Large intestine (tissue), 3 donors: ENCODE measurements at regions not wholly inside any gene's neighbourhood (a gene's known extent, or its start where the extent isn't known, plus 50 kb on each side); places are given as distances from the start of the nearest gene placed in this dataset.

Experiments used
- DNase-seq, 2 donors: peaks; one replicate each; pipeline versions ENCODE4 v3.0.0 to v3.0.0-alpha.2; 2013
- H3K27ac ChIP-seq: one replicate; pipeline ENCODE4 v1.5.1; 2013; ENCODE audit warnings: low read length
- H3K27me3 ChIP-seq: 2 replicates; pipeline ENCODE4 v1.6.1; 2013; ENCODE audit warnings: low read length; ENCODE audit not compliant: control insufficient read depth, insufficient read depth
- H3K36me3 ChIP-seq: 2 replicates; pipeline ENCODE4 v1.6.1; 2013; ENCODE audit warnings: low read length; ENCODE audit not compliant: control insufficient read depth, insufficient read depth
- H3K4me1 ChIP-seq: one replicate; pipeline ENCODE4 v1.6.1; 2013; ENCODE audit warnings: low read length; ENCODE audit not compliant: control insufficient read depth, insufficient read depth
- H3K4me3 ChIP-seq: one replicate; pipeline ENCODE4 v1.5.1; 2013; ENCODE audit warnings: low read length
- H3K9me3 ChIP-seq: one replicate; pipeline ENCODE4 v1.6.1; 2013; ENCODE audit warnings: mild to moderate bottlenecking, low read depth, low read length, moderate library complexity; ENCODE audit not compliant: control insufficient read depth
- WGBS: methylation state at CpG from one replicate; pipeline ENCODE4 v1.1.5; 2013; ENCODE audit warnings: low lambda C conversion rate; ENCODE audit not compliant: insufficient coverage; 5-methylcytosine and 5-hydroxymethylcytosine counted together

GRCh38 chr3:150101016-150101415 is 130.3 kb upstream of the PFN2 start:
- Histone ChIP-seq H3K36me3 (no peaks in the 10 kb centered on the region), H3K4me3 (no peak overlapping the region), H3K27me3 (no peaks in the 10 kb centered on the region), H3K9me3 (no peaks in the 10 kb centered on the region), H3K27ac (no peak overlapping the region), H3K4me1 (no peaks in the 10 kb centered on the region)
- DNase-seq = no peak
- WGBS = 100% methylated on average over 1 of the region's 1 CpG

- DNase-seq = no peak
These were observed 127.9 kb upstream of the PFN2 start for GRCh38 chr3:150098621-150099020.

DNA sequence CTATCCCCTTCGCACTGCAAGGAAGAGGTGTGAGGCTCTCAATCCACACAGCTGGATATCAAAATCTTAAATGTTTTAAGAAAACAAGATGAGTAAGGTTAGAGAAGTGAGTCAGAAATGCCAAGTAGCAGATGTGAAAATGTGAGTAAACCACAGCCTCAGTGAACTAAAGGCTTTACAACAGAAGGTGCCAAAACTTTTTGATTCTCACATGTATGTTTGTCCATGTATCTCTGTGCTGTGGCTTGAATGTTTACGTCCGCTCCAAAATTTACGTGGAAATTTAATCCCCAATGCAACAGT is 126.8 kb upstream of the PFN2 start:
- no peaks in the 10 kb centered on the region for H3K4me1 ChIP-seq
- WGBS = 80% methylated on average over 1 of the region's 4 CpGs

More at GRCh38 chr3:150098621-150099020, 127.9 kb upstream of the PFN2 start:
- Histone ChIP-seq H3K27ac (no peak overlapping the region), H3K4me3 (no peak overlapping the region), H3K36me3 (no peaks in the 10 kb centered on the region), H3K9me3 (no peaks in the 10 kb centered on the region), H3K27me3 (no peaks in the 10 kb centered on the region), H3K4me1 (no peaks in the 10 kb centered on the region)
- no CpG with 5 or more reads among the region's 3 CpGs for WGBS

DNA sequence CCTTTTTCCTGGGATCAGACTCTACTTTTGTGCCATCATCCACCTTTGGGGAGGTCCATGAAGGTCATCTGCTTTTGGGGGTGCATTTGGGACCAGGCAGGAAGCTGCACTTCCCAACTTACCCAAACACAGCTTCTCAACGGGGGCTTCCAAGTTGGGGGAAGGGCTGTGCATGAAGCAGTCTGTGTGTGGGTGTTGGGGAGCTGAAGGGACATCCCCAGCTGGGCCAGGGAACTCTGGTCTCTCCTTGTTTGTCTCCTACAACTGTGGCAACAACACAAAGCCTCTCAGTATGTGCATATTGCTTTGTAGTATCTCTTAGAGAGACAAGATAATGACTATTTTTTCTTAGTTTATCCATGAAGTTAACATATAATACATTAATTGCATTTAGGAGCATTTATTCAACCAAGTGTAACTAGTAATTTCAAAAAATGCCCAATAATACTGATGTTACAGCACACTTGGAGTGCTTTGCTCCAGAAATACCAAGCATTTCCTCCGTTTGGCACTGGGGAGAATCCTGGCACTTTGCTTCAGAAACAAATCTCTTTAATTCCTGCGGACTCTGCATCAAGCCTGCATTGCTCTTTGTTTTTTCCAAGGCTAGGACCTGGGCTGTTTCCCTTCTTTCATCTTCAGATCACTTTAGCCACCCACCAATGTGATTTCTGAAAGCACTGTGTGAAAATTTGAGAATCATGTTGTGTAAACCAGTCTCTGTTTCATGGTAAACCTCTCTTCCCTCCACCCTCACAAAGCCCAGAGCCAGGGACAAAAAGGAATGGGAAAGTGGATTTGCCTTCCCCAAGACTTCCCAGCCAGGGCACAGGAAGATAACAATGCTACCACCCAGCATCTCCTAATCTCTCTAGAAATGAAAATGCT is 126.2 kb upstream of the PFN2 start:
- Histone ChIP-seq H3K9me3 (no peaks in the 10 kb centered on the region), H3K4me3 (no peak overlapping the region), H3K27ac (no peak overlapping the region), H3K36me3 (no peaks in the 10 kb centered on the region), H3K27me3 (no peaks in the 10 kb centered on the region), H3K4me1 (no peaks in the 10 kb centered on the region)
- WGBS = 60% methylated on average over 2 of the region's 3 CpGs
- no peak for DNase-seq

More for the DNA sequence above, 126.8 kb upstream of the PFN2 start:
- H3K4me3 ChIP-seq = no peak overlapping the region
- no peak overlapping the region for H3K27ac ChIP-seq
- H3K36me3 ChIP-seq = no peaks in the 10 kb centered on the region
- DNase-seq = no peak
- H3K27me3 ChIP-seq = no peaks in the 10 kb centered on the region
- H3K9me3 ChIP-seq = no peaks in the 10 kb centered on the region

DNA sequence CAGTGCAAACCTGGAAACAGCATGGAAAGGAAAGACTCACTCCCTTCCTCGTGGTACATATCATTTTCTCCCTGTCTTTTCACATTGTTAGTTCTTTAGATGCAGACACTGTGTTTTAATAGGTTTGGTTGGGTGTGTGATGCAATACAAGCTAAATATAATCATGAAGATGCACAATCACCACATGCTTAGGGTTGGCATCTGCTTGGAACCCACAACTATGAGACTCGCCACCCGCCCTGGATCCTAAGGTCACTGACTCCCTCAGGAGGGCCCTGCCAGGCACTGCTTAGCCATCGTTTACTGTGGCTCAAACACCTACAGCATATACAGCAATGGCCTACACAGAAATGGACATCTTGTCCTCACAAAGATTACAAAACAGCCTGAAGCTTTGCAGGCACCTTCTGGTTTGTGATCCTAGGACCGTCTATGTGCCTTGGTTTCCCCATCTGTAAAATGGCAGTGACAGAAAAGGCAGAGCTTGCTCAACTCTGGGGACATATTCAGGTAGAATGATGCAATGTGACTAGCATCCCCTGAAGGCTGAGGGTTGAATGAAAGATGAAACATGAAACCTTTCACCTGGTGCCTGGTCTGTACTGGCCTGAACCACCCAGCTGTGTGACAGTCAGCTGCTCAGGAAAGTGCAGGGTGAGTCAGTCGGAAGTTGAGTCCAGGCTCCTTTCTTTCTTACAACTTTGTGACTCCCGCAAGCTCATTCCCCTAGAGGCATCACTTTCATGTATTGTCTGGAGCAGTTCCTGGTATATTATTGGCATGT is 123.6 kb upstream of the PFN2 start:
- Histone ChIP-seq H3K27me3 (no peaks in the 10 kb centered on the region), H3K27ac (no peak overlapping the region), H3K36me3 (no peaks in the 10 kb centered on the region), H3K9me3 (no peaks in the 10 kb centered on the region), H3K4me1 (no peaks in the 10 kb centered on the region), H3K4me3 (no peak overlapping the region)
- no peak for DNase-seq
- WGBS = 60% methylated on average over 1 of the region's 7 CpGs

- Histone ChIP-seq H3K27me3 (no peaks in the 10 kb centered on the region), H3K4me3 (no peak overlapping the region), H3K9me3 (no peaks in the 10 kb centered on the region), H3K27ac (no peak overlapping the region), H3K36me3 (no peaks in the 10 kb centered on the region), H3K4me1 (no peaks in the 10 kb centered on the region)
- no peak for DNase-seq
- WGBS = 46% methylated on average over 4 of the region's 4 CpGs
These were observed 120.9 kb upstream of the PFN2 start for GRCh38 chr3:150091626-150092025.

GRCh38 chr3:150090877-150091276 is 120.2 kb upstream of the PFN2 start:
- H3K4me1 ChIP-seq = no peaks in the 10 kb centered on the region
- WGBS = no CpG with 5 or more reads among the region's 2 CpGs
- H3K36me3 ChIP-seq = no peaks in the 10 kb centered on the region
- H3K4me3 ChIP-seq = no peak overlapping the region
- no peaks in the 10 kb centered on the region for H3K27me3 ChIP-seq
- DNase-seq = no peak
- H3K27ac ChIP-seq = no peak overlapping the region
- H3K9me3 ChIP-seq = no peaks in the 10 kb centered on the region

GRCh38 chr3:150090006-150090405 is 119.3 kb upstream of the PFN2 start:
- no peaks in the 10 kb centered on the region for H3K9me3 ChIP-seq
- 100% methylated on average over 1 of the region's 4 CpGs for WGBS

GRCh38 chr3:150084128-150084527 is 113.4 kb upstream of the PFN2 start:
- no peak overlapping the region for H3K27ac ChIP-seq
- H3K36me3 ChIP-seq = no peaks in the 10 kb centered on the region
- 100% methylated on average over 1 of the region's 1 CpG for WGBS
- DNase-seq = no peak
- no peaks in the 10 kb centered on the region for H3K9me3 ChIP-seq
- H3K4me1 ChIP-seq = no peaks in the 10 kb centered on the region
- H3K27me3 ChIP-seq = no peaks in the 10 kb centered on the region
- no peak overlapping the region for H3K4me3 ChIP-seq

More at GRCh38 chr3:150090006-150090405, 119.3 kb upstream of the PFN2 start:
- Histone ChIP-seq H3K36me3 (no peaks in the 10 kb centered on the region), H3K27me3 (no peaks in the 10 kb centered on the region), H3K27ac (no peak overlapping the region), H3K4me1 (no peaks in the 10 kb centered on the region), H3K4me3 (no peak overlapping the region)
- no peak for DNase-seq

GRCh38 chr3:150083655-150084042 is 113.0 kb upstream of the PFN2 start:
- peak; percentile 19 to 48 for DNase-seq
- no peaks in the 10 kb centered on the region for H3K27me3 ChIP-seq
- no CpG with 5 or more reads among the region's 8 CpGs for WGBS
- no peaks in the 10 kb centered on the region for H3K4me1 ChIP-seq
- no peaks in the 10 kb centered on the region for H3K9me3 ChIP-seq
- H3K4me3 ChIP-seq = no peak overlapping the region
- no peak overlapping the region for H3K27ac ChIP-seq
- H3K36me3 ChIP-seq = no peaks in the 10 kb centered on the region
